HEK293 (cell line): ENCODE measurements at regions not wholly inside any gene's neighbourhood (a gene's known extent, or its start where the extent isn't known, plus 50 kb on each side); places are given as distances from the start of the nearest gene placed in this dataset.

ENCODE experiments used
- OSR2 ChIP-seq: fragments of 450-650 bp; formaldehyde crosslinking; IDR thresholded peaks from 2 replicates; pipeline ENCODE4 v1.5.1; 2016; ENCODE audit warnings: missing biosample characterization, missing genetic modification characterization
- SP2 ChIP-seq: fragments of 450-650 bp; formaldehyde crosslinking; IDR thresholded peaks from 2 replicates; pipeline ENCODE4 v1.5.1; 2016; ENCODE audit warnings: missing biosample characterization, missing genetic modification characterization
- ZBTB20 ChIP-seq: fragments of 450-650 bp; formaldehyde crosslinking; IDR thresholded peaks from 2 replicates; pipeline ENCODE4 v1.5.1; 2016; ENCODE audit warnings: missing biosample characterization, missing genetic modification characterization
- ZBTB8A ChIP-seq: fragments of 450-650 bp; formaldehyde crosslinking; IDR thresholded peaks from 2 replicates; pipeline ENCODE4 v1.5.1; 2016; ENCODE audit warnings: missing biosample characterization, missing genetic modification characterization
- ZNF184 ChIP-seq: fragments of 450-650 bp; IDR thresholded peaks from 2 replicates; pipeline ENCODE4 v1.5.1; 2018; ENCODE audit warnings: missing biosample characterization, mild to moderate bottlenecking, missing genetic modification characterization
- ZNF19 ChIP-seq: fragments of 450-650 bp; formaldehyde crosslinking; IDR thresholded peaks from 2 replicates; pipeline ENCODE4; 2016; ENCODE audit warnings: missing biosample characterization, missing genetic modification characterization, low read depth
- ZNF274 ChIP-seq, 2 experiments: fragments of 200-500 bp in 1 of 2; fragments of 450-650 bp in 1 of 2; sonication (Bioruptor generic) in 1 of 2; formaldehyde crosslinking in 1 of 2; IDR thresholded peaks; 2 replicates each; pipeline versions ENCODE4 v1.5.1 to v1.6.1; 2014 to 2016; ENCODE audit warnings: borderline replicate concordance in 1 of 2, inconsistent platforms in 1 of 2, low read length in 1 of 2, missing biosample characterization in 1 of 2, missing genetic modification characterization in 1 of 2
- ZNF501 ChIP-seq: fragments of 450-650 bp; formaldehyde crosslinking; IDR thresholded peaks from 2 replicates; pipeline ENCODE4 v1.5.1; 2016; ENCODE audit warnings: missing biosample characterization, missing genetic modification characterization
- ZNF830 ChIP-seq: fragments of 450-650 bp; IDR thresholded peaks from 2 replicates; pipeline ENCODE4 v1.5.0; 2018; ENCODE audit warnings: missing biosample characterization, missing genetic modification characterization, low read depth, mild to moderate bottlenecking, moderate library complexity
- TF ChIP-seq, protein P1 (sequence below): fragments of 450-650 bp; formaldehyde crosslinking; IDR thresholded peaks from 2 replicates; pipeline ENCODE4 v1.5.1; 2016; ENCODE audit warnings: missing biosample characterization, missing genetic modification characterization
- TF ChIP-seq, protein P2 (sequence below): fragments of 450-650 bp; formaldehyde crosslinking; IDR thresholded peaks from 2 replicates; pipeline ENCODE4 v1.5.1; 2016; ENCODE audit warnings: missing biosample characterization, missing genetic modification characterization, low read depth
- TF ChIP-seq, protein P3 (sequence below): fragments of 450-650 bp; formaldehyde crosslinking; IDR thresholded peaks from 2 replicates; pipeline ENCODE4 v1.5.1; 2016; ENCODE audit warnings: missing biosample characterization, missing genetic modification characterization
- TF ChIP-seq, protein P4 (sequence below): fragments of 450-650 bp; formaldehyde crosslinking; IDR thresholded peaks from 2 replicates; pipeline ENCODE4 v1.5.1; 2016; ENCODE audit warnings: missing biosample characterization, missing genetic modification characterization
- TF ChIP-seq, protein P5 (sequence below): IDR thresholded peaks from 2 replicates; pipeline ENCODE4 v1.6.1; 2011; ENCODE audit warnings: mild to moderate bottlenecking, low read depth, low read length, borderline replicate concordance

DNA sequence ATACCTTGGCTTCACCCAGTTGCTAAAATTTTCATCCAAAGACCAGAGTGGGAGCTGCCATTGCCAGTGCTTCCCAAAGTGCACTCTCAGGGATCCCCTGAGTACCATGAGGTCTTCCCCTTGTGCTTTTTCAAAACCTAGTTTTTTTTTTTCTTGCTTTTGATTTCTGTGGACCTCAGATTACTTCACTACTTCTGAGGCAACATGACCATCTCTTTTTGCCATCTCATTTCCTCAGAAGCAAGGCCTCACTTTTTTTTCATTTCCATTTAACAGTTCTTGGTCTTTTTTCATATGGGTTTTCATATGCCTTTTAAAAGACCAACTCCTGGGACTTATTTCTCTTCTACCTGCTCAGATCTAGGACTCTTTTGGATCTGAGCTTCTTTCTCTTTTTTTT is 64.1 kb upstream of the MMS22L start:
- TF ChIP-seq, protein P1, sequence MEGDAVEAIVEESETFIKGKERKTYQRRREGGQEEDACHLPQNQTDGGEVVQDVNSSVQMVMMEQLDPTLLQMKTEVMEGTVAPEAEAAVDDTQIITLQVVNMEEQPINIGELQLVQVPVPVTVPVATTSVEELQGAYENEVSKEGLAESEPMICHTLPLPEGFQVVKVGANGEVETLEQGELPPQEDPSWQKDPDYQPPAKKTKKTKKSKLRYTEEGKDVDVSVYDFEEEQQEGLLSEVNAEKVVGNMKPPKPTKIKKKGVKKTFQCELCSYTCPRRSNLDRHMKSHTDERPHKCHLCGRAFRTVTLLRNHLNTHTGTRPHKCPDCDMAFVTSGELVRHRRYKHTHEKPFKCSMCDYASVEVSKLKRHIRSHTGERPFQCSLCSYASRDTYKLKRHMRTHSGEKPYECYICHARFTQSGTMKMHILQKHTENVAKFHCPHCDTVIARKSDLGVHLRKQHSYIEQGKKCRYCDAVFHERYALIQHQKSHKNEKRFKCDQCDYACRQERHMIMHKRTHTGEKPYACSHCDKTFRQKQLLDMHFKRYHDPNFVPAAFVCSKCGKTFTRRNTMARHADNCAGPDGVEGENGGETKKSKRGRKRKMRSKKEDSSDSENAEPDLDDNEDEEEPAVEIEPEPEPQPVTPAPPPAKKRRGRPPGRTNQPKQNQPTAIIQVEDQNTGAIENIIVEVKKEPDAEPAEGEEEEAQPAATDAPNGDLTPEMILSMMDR (tag by site-specific recombination): no peak
- no peak for TF ChIP-seq SP2
- no peak for TF ChIP-seq ZNF19 (tag by site-specific recombination)
- no peak for TF ChIP-seq ZNF830
- TF ChIP-seq ZBTB8A (tag by site-specific recombination): no peak
- TF ChIP-seq, protein P2, sequence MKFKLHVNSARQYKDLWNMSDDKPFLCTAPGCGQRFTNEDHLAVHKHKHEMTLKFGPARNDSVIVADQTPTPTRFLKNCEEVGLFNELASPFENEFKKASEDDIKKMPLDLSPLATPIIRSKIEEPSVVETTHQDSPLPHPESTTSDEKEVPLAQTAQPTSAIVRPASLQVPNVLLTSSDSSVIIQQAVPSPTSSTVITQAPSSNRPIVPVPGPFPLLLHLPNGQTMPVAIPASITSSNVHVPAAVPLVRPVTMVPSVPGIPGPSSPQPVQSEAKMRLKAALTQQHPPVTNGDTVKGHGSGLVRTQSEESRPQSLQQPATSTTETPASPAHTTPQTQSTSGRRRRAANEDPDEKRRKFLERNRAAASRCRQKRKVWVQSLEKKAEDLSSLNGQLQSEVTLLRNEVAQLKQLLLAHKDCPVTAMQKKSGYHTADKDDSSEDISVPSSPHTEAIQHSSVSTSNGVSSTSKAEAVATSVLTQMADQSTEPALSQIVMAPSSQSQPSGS (tag by site-specific recombination): no peak
- no peak for TF ChIP-seq OSR2 (tag by site-specific recombination)
- TF ChIP-seq, protein P3, sequence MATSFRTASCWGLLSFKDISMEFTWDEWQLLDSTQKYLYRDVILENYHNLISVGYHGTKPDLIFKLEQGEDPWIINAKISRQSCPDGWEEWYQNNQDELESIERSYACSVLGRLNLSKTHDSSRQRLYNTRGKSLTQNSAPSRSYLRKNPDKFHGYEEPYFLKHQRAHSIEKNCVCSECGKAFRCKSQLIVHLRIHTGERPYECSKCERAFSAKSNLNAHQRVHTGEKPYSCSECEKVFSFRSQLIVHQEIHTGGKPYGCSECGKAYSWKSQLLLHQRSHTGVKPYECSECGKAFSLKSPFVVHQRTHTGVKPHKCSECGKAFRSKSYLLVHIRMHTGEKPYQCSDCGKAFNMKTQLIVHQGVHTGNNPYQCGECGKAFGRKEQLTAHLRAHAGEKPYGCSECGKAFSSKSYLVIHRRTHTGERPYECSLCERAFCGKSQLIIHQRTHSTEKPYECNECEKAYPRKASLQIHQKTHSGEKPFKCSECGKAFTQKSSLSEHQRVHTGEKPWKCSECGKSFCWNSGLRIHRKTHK (tag by site-specific recombination): no peak
- TF ChIP-seq ZNF274 (IDR thresholded peaks at IDR 0.05; ENCODE audit: low read length): no peak
- TF ChIP-seq ZNF274 (tag by site-specific recombination; IDR thresholded peaks at IDR 0.05; ENCODE audit: borderline replicate concordance): no peak
- TF ChIP-seq, protein P4, sequence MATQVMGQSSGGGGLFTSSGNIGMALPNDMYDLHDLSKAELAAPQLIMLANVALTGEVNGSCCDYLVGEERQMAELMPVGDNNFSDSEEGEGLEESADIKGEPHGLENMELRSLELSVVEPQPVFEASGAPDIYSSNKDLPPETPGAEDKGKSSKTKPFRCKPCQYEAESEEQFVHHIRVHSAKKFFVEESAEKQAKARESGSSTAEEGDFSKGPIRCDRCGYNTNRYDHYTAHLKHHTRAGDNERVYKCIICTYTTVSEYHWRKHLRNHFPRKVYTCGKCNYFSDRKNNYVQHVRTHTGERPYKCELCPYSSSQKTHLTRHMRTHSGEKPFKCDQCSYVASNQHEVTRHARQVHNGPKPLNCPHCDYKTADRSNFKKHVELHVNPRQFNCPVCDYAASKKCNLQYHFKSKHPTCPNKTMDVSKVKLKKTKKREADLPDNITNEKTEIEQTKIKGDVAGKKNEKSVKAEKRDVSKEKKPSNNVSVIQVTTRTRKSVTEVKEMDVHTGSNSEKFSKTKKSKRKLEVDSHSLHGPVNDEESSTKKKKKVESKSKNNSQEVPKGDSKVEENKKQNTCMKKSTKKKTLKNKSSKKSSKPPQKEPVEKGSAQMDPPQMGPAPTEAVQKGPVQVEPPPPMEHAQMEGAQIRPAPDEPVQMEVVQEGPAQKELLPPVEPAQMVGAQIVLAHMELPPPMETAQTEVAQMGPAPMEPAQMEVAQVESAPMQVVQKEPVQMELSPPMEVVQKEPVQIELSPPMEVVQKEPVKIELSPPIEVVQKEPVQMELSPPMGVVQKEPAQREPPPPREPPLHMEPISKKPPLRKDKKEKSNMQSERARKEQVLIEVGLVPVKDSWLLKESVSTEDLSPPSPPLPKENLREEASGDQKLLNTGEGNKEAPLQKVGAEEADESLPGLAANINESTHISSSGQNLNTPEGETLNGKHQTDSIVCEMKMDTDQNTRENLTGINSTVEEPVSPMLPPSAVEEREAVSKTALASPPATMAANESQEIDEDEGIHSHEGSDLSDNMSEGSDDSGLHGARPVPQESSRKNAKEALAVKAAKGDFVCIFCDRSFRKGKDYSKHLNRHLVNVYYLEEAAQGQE (tag by site-specific recombination): no peak
- no peak for TF ChIP-seq ZNF501 (tag by site-specific recombination)
- TF ChIP-seq, protein P5, sequence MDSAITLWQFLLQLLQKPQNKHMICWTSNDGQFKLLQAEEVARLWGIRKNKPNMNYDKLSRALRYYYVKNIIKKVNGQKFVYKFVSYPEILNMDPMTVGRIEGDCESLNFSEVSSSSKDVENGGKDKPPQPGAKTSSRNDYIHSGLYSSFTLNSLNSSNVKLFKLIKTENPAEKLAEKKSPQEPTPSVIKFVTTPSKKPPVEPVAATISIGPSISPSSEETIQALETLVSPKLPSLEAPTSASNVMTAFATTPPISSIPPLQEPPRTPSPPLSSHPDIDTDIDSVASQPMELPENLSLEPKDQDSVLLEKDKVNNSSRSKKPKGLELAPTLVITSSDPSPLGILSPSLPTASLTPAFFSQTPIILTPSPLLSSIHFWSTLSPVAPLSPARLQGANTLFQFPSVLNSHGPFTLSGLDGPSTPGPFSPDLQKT: no peak
- TF ChIP-seq ZNF184: no peak
- TF ChIP-seq ZBTB20: no peak
